ENCODE measurements at regions not wholly inside any gene's neighbourhood (a gene's known extent, or its start where the extent isn't known, plus 50 kb on each side); places are given as distances from the start of the nearest gene placed in this dataset.

- H2AFZ ChIP-seq (ENCODE audit: low read length) = no peak overlapping the region
- H3K27me3 ChIP-seq (ENCODE audit: insufficient read depth, low read length) = no peaks in the 10 kb centered on the region
- no peaks in the 10 kb centered on the region for H3K4me1 ChIP-seq (ENCODE audit: insufficient read depth, low read length, severe bottlenecking)
- H3K9ac ChIP-seq (ENCODE audit: low read length) = no peak overlapping the region
- no peaks in the 10 kb centered on the region for H3K9me2 ChIP-seq (ENCODE audit: low read depth, low read length)
- H3K36me3 ChIP-seq (ENCODE audit: insufficient read depth, low read length) = no peaks in the 10 kb centered on the region
- no peak overlapping the region for H3K4me3 ChIP-seq (ENCODE audit: low read depth, low read length, poor library complexity, severe bottlenecking)
- H4K20me1 ChIP-seq (ENCODE audit: insufficient read depth, low read length) = no peaks in the 10 kb centered on the region
- no peak overlapping the region for H3K4me2 ChIP-seq (ENCODE audit: low read length)
- no peaks in the 10 kb centered on the region for H3K79me2 ChIP-seq (ENCODE audit: insufficient read depth, low read length)
- H3K27ac ChIP-seq (ENCODE audit: low read depth, low read length, poor library complexity, severe bottlenecking) = no peak overlapping the region
- H3F3A ChIP-seq (ENCODE audit: insufficient read depth, low read length) = no peaks in the 10 kb centered on the region
- H3K9me3 ChIP-seq (ENCODE audit: low read length) = no peaks in the 10 kb centered on the region
- no peak for TF ChIP-seq CTCF (IDR thresholded peaks at IDR 0.05; ENCODE audit: low read length)
- TF ChIP-seq EZH2 (IDR thresholded peaks at IDR 0.05; ENCODE audit: borderline replicate concordance, low read length) = no peak
Observed at GRCh38 chr3:70899816-70900215, 587.4 kb upstream of the MDFIC2 start.

- no peaks in the 10 kb centered on the region for H3K36me3 ChIP-seq (ENCODE audit: insufficient read depth, low read length)
- H3K4me1 ChIP-seq (ENCODE audit: insufficient read depth, low read length, severe bottlenecking) = no peaks in the 10 kb centered on the region
- H3F3A ChIP-seq (ENCODE audit: insufficient read depth, low read length) = no peaks in the 10 kb centered on the region
- H3K9me2 ChIP-seq (ENCODE audit: low read depth, low read length) = no peaks in the 10 kb centered on the region
- no peaks in the 10 kb centered on the region for H3K79me2 ChIP-seq (ENCODE audit: insufficient read depth, low read length)
- H3K27me3 ChIP-seq (ENCODE audit: insufficient read depth, low read length) = no peaks in the 10 kb centered on the region
- H3K9ac ChIP-seq (ENCODE audit: low read length) = no peak overlapping the region
- no peaks in the 10 kb centered on the region for H3K9me3 ChIP-seq (ENCODE audit: low read length)
- no peak overlapping the region for H3K27ac ChIP-seq (ENCODE audit: low read depth, low read length, poor library complexity, severe bottlenecking)
- no peaks in the 10 kb centered on the region for H4K20me1 ChIP-seq (ENCODE audit: insufficient read depth, low read length)
- TF ChIP-seq EZH2 (IDR thresholded peaks at IDR 0.05; ENCODE audit: borderline replicate concordance, low read length) (no peak), CTCF (IDR thresholded peaks at IDR 0.05; ENCODE audit: low read length) (no peak)
- H3K4me3 ChIP-seq (ENCODE audit: low read depth, low read length, poor library complexity, severe bottlenecking) = no peak overlapping the region
- no peak overlapping the region for H2AFZ ChIP-seq (ENCODE audit: low read length)
- no peak overlapping the region for H3K4me2 ChIP-seq (ENCODE audit: low read length)
Observed at GRCh38 chr3:70890020-70890394, 577.6 kb upstream of the MDFIC2 start.

GRCh38 chr3:70889162-70890019 lies 577.0 kb upstream of the MDFIC2 start:
- H3K36me3 ChIP-seq (ENCODE audit: insufficient read depth, low read length) = no peaks in the 10 kb centered on the region
- no peaks in the 10 kb centered on the region for H3K9me3 ChIP-seq (ENCODE audit: low read length)
- no peaks in the 10 kb centered on the region for H3K79me2 ChIP-seq (ENCODE audit: insufficient read depth, low read length)
- no peaks in the 10 kb centered on the region for H4K20me1 ChIP-seq (ENCODE audit: insufficient read depth, low read length)
- H3K9ac ChIP-seq (ENCODE audit: low read length) = no peak overlapping the region
- H3K27me3 ChIP-seq (ENCODE audit: insufficient read depth, low read length) = no peaks in the 10 kb centered on the region
- no peaks in the 10 kb centered on the region for H3K9me2 ChIP-seq (ENCODE audit: low read depth, low read length)
- no peak overlapping the region for H2AFZ ChIP-seq (ENCODE audit: low read length)
- TF ChIP-seq CTCF (IDR thresholded peaks at IDR 0.05; ENCODE audit: low read length) (no peak), EZH2 (IDR thresholded peaks at IDR 0.05; ENCODE audit: borderline replicate concordance, low read length) (no peak)
- no peak overlapping the region for H3K4me2 ChIP-seq (ENCODE audit: low read length)
- no peak overlapping the region for H3K4me3 ChIP-seq (ENCODE audit: low read depth, low read length, poor library complexity, severe bottlenecking)
- H3K4me1 ChIP-seq (ENCODE audit: insufficient read depth, low read length, severe bottlenecking) = no peaks in the 10 kb centered on the region
- H3F3A ChIP-seq (ENCODE audit: insufficient read depth, low read length) = no peaks in the 10 kb centered on the region
- H3K27ac ChIP-seq (ENCODE audit: low read depth, low read length, poor library complexity, severe bottlenecking) = no peak overlapping the region

Measured in OCI-LY1 (cell line).